PC-9 (cell line): ENCODE measurements at regions not wholly inside any gene's neighbourhood (a gene's known extent, or its start where the extent isn't known, plus 50 kb on each side); places are given as distances from the start of the nearest gene placed in this dataset.

Experiments
- EZH2 ChIP-seq: fragments of 200-600 bp; sonication (generic); IDR thresholded peaks from 2 replicates; pipeline ENCODE4 v1.8.0; 2017; ENCODE audit warnings: antibody characterized with exemption, low read depth
- TF ChIP-seq, protein P1 (sequence below): fragments of 200-600 bp; sonication (generic); conservative IDR thresholded peaks from 2 replicates; pipeline ENCODE4 v1.6.1; 2017; ENCODE audit warnings: mixed run types, antibody characterized with exemption, mild to moderate bottlenecking, moderate library complexity

- TF ChIP-seq, protein P1, sequence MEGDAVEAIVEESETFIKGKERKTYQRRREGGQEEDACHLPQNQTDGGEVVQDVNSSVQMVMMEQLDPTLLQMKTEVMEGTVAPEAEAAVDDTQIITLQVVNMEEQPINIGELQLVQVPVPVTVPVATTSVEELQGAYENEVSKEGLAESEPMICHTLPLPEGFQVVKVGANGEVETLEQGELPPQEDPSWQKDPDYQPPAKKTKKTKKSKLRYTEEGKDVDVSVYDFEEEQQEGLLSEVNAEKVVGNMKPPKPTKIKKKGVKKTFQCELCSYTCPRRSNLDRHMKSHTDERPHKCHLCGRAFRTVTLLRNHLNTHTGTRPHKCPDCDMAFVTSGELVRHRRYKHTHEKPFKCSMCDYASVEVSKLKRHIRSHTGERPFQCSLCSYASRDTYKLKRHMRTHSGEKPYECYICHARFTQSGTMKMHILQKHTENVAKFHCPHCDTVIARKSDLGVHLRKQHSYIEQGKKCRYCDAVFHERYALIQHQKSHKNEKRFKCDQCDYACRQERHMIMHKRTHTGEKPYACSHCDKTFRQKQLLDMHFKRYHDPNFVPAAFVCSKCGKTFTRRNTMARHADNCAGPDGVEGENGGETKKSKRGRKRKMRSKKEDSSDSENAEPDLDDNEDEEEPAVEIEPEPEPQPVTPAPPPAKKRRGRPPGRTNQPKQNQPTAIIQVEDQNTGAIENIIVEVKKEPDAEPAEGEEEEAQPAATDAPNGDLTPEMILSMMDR = no peak
- no peak for TF ChIP-seq EZH2
Measured at GRCh38 chr20:56867128-56867527, 238.0 kb downstream of the TFAP2C start.
